ENCODE measurements at regions not wholly inside any gene's neighbourhood (a gene's known extent, or its start where the extent isn't known, plus 50 kb on each side); places are given as distances from the start of the nearest gene placed in this dataset.

DNA sequence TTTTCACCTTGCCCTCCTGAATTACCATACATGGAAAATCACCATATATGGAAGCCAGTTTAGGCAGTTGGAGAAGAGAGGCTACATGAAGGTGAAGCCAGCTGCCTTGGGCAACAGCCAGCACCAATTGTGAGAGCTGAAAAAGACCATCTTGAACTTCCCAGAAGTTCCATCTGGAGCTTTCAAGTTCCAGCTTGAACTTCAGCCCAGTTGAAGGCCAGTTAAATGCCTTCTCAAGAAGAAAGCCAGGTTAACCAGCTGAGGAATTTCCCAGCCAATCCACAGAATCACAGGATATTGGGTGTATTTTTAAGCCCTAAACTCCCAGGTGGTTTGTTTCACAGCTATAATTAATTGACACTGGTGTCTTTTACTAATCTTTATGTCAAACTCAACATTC is 713.6 kb upstream of the MIR17HG start:
- no peak for DNase-seq (ENCODE audit: low read depth, low spot score)
- H3K4me3 Mint-ChIP-seq = no peak overlapping the region
- H3K36me3 Mint-ChIP-seq (ENCODE audit: low read depth) = no peaks in the 10 kb centered on the region
- TF ChIP-seq CTCF (conservative IDR thresholded peaks at IDR 0.05) = no peak
- H3K4me1 Mint-ChIP-seq = no peaks in the 10 kb centered on the region
- H3K27me3 Mint-ChIP-seq (ENCODE audit: low read depth) = no peaks in the 10 kb centered on the region
- H3K9me3 Mint-ChIP-seq = peaks cover 3% of the 10 kb centered on the region
- no peak overlapping the region for H3K27ac Mint-ChIP-seq (ENCODE audit: unreplicated experiment)

DNA sequence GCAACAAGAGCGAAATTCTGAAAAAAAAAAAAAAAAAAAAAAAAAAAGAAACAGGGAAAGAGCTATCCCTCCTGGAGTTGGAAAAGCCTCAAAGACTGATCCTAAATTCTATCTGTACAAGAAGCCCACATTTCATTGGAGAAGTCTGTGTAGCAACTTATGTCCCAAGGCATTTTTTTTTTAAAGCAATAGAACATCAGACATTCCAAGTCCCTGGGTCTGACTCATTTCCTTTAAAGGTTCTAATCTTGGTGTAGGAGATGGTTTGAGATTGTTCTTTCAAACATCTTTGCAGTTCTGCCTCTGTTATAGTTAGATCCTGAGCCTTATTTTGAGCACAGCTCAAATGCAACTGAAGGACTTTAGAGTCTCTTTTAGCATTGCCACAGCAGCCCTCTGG is 706.5 kb upstream of the MIR17HG start:
- no peaks in the 10 kb centered on the region for H3K4me1 Mint-ChIP-seq
- H3K4me3 Mint-ChIP-seq = no peak overlapping the region
- peaks cover 15% of the 10 kb centered on the region for H3K9me3 Mint-ChIP-seq
- DNase-seq (ENCODE audit: low read depth, low spot score) = no peak
- H3K36me3 Mint-ChIP-seq (ENCODE audit: low read depth) = peaks cover 4% of the 10 kb centered on the region
- no peak for TF ChIP-seq CTCF (conservative IDR thresholded peaks at IDR 0.05)
- no peak overlapping the region for H3K27ac Mint-ChIP-seq (ENCODE audit: unreplicated experiment)
- H3K27me3 Mint-ChIP-seq (ENCODE audit: low read depth) = no peaks in the 10 kb centered on the region

- Mint-ChIP-seq H3K9me3 (peaks cover 15% of the 10 kb centered on the region), H3K27me3 (ENCODE audit: low read depth) (no peaks in the 10 kb centered on the region), H3K4me3 (no peak overlapping the region), H3K4me1 (no peaks in the 10 kb centered on the region), H3K36me3 (ENCODE audit: low read depth) (peaks cover 4% of the 10 kb centered on the region), H3K27ac (ENCODE audit: unreplicated experiment) (no peak overlapping the region)
- no peak for DNase-seq (ENCODE audit: low read depth, low spot score)
- no peak for TF ChIP-seq CTCF (conservative IDR thresholded peaks at IDR 0.05)
These were observed 705.6 kb upstream of the MIR17HG start for GRCh38 chr13:90641884-90642283.

- H3K27ac Mint-ChIP-seq (ENCODE audit: unreplicated experiment) = no peak overlapping the region
- no peak for TF ChIP-seq CTCF (conservative IDR thresholded peaks at IDR 0.05)
- DNase-seq (ENCODE audit: low read depth, low spot score) = no peak
- H3K4me3 Mint-ChIP-seq = no peak overlapping the region
- no peaks in the 10 kb centered on the region for H3K4me1 Mint-ChIP-seq
- no peaks in the 10 kb centered on the region for H3K27me3 Mint-ChIP-seq (ENCODE audit: low read depth)
- peaks cover 9% of the 10 kb centered on the region for H3K9me3 Mint-ChIP-seq
- peaks cover 4% of the 10 kb centered on the region for H3K36me3 Mint-ChIP-seq (ENCODE audit: low read depth)
These were observed 701.9 kb upstream of the MIR17HG start for GRCh38 chr13:90645582-90645981.

GRCh38 chr13:90648497-90648896 is 699.0 kb upstream of the MIR17HG start:
- Mint-ChIP-seq H3K4me3 (no peak overlapping the region), H3K9me3 (peaks cover 22% of the 10 kb centered on the region), H3K36me3 (ENCODE audit: low read depth) (peaks cover 16% of the 10 kb centered on the region), H3K27me3 (ENCODE audit: low read depth) (no peaks in the 10 kb centered on the region), H3K27ac (ENCODE audit: unreplicated experiment) (no peak overlapping the region), H3K4me1 (no peaks in the 10 kb centered on the region)
- TF ChIP-seq CTCF (conservative IDR thresholded peaks at IDR 0.05) = no peak
- DNase-seq (ENCODE audit: low read depth, low spot score) = no peak

DNA sequence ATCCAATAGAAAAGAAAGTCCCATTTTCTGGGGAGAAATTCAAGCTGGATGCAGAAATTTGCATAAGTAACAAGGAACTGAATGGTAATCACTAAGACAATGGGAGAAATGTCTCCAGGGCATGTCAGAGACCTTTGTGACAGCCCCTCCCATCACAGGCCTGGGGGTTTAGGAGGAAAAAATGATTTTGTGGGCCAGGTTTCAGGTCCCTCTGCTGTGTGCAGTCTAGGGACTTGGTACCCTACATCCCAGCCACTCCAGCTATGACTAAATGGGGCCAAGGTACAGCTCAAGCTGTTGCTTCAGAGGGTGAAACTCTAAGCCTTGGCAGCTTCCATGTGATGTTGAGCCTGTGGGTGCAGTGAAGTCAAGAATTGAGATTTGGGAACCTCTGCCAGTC is 695.5 kb upstream of the MIR17HG start:
- H3K27ac Mint-ChIP-seq (ENCODE audit: unreplicated experiment) = no peak overlapping the region
- TF ChIP-seq CTCF (conservative IDR thresholded peaks at IDR 0.05) = no peak
- no peak for DNase-seq (ENCODE audit: low read depth, low spot score)
- H3K4me3 Mint-ChIP-seq = no peak overlapping the region
- no peaks in the 10 kb centered on the region for H3K4me1 Mint-ChIP-seq
- peaks cover 13% of the 10 kb centered on the region for H3K36me3 Mint-ChIP-seq (ENCODE audit: low read depth)
- H3K27me3 Mint-ChIP-seq (ENCODE audit: low read depth) = no peaks in the 10 kb centered on the region
- peaks cover 14% of the 10 kb centered on the region for H3K9me3 Mint-ChIP-seq
